Fibroblast of lung (primary cell): ENCODE measurements at regions not wholly inside any gene's neighbourhood (a gene's known extent, or its start where the extent isn't known, plus 50 kb on each side); places are given as distances from the start of the nearest gene placed in this dataset.

ENCODE experiments used
- DNase-seq, 2 donors: peaks; one replicate each; pipeline versions ENCODE4 v3.0.0 to v3.0.0-alpha.2; 2010; ENCODE audit warnings: low read depth in 2 of 2
- H2AFZ ChIP-seq: 2 replicates; pipeline ENCODE4 v1.5.1; 2012; ENCODE audit warnings: low read length, control low read depth, inconsistent platforms
- H3K27ac ChIP-seq: 2 replicates; pipeline ENCODE4 v1.5.1; 2011; ENCODE audit warnings: low read length, control low read depth; ENCODE audit not compliant: insufficient read depth
- H3K27me3 ChIP-seq: 2 replicates; pipeline ENCODE4 v1.5.1; 2011; ENCODE audit warnings: mild to moderate bottlenecking, low read length; ENCODE audit not compliant: control insufficient read depth, insufficient read depth
- H3K36me3 ChIP-seq: 2 replicates; pipeline ENCODE4 v1.5.1; 2011; ENCODE audit warnings: low read length; ENCODE audit not compliant: control insufficient read depth, insufficient read depth
- H3K4me1 ChIP-seq: 2 replicates; pipeline ENCODE4 v1.5.1; 2011; ENCODE audit warnings: low read length; ENCODE audit not compliant: control insufficient read depth, insufficient read depth; ENCODE audit errors: extremely low read depth
- H3K4me2 ChIP-seq: 2 replicates; pipeline ENCODE4 v1.5.1; 2011; ENCODE audit warnings: low read length, control low read depth; ENCODE audit not compliant: insufficient read depth; ENCODE audit errors: extremely low read depth
- H3K4me3 ChIP-seq, 4 experiments: fragments of 200-600 bp in 1 of 4; sonication (generic) in 1 of 4; replicated peaks in 1 of 4; 2 replicates each; pipeline ENCODE4 v1.5.1; 2011 to 2016; ENCODE audit warnings: low read length in 4 of 4, low read depth in 3 of 4, mild to moderate bottlenecking in 3 of 4, control low read depth in 2 of 4, inconsistent platforms in 1 of 4, mixed read lengths in 1 of 4; ENCODE audit not compliant: insufficient read depth in 1 of 4; ENCODE audit errors: control extremely low read depth in 1 of 4
- H3K79me2 ChIP-seq: 2 replicates; pipeline ENCODE4 v1.5.1; 2012; ENCODE audit warnings: mild to moderate bottlenecking, low read length, inconsistent platforms; ENCODE audit not compliant: control insufficient read depth, insufficient read depth
- H3K9ac ChIP-seq: 2 replicates; pipeline ENCODE4 v1.5.1; 2011; ENCODE audit warnings: mild to moderate bottlenecking, low read length, control low read depth; ENCODE audit not compliant: insufficient read depth
- H3K9me3 ChIP-seq: 2 replicates; pipeline ENCODE4 v1.5.1; 2012; ENCODE audit warnings: low read depth, low read length; ENCODE audit not compliant: control insufficient read depth, insufficient read depth
- H4K20me1 ChIP-seq: 2 replicates; pipeline ENCODE4 v1.5.1; 2011; ENCODE audit warnings: low read length; ENCODE audit not compliant: control insufficient read depth, insufficient read depth; ENCODE audit errors: extremely low read depth
- CTCF ChIP-seq, 2 donors: IDR thresholded peaks in 1 of 2; conservative IDR thresholded peaks in 1 of 2; 1 replicate in 1 of 2; 2 replicates in 1 of 2; pipeline ENCODE4 v1.5.1; 2011 to 2012; ENCODE audit warnings: low read length in 2 of 2, control low read depth in 1 of 2, inconsistent platforms in 1 of 2, low read depth in 1 of 2, mild to moderate bottlenecking in 1 of 2
- EZH2 ChIP-seq: IDR thresholded peaks from 2 replicates; pipeline ENCODE4 v1.5.1; 2012; ENCODE audit warnings: low read length, control low read depth, mild to moderate bottlenecking; ENCODE audit errors: missing control alignments

- Histone ChIP-seq H3K9me3 (no peaks in the 10 kb centered on the region), H3K4me1 (no peaks in the 10 kb centered on the region), H2AFZ (no peak overlapping the region), H3K79me2 (no peaks in the 10 kb centered on the region), H3K4me3 (no peak overlapping the region), H3K27ac (no peak overlapping the region), H3K36me3 (no peaks in the 10 kb centered on the region), H3K4me2 (no peak overlapping the region), H4K20me1 (no peaks in the 10 kb centered on the region), H3K27me3 (no peaks in the 10 kb centered on the region), H3K9ac (no peak overlapping the region)
- DNase-seq, result no peak
- no peak for TF ChIP-seq EZH2
- TF ChIP-seq CTCF (conservative IDR thresholded peaks at IDR 0.05 in 1 of 2, IDR thresholded peaks at IDR 0.05 in 1 of 2; ENCODE audit: low read depth in 1 of 2, low read length in 2 of 2), result no peak
Measured at GRCh38 chr10:65112573-65112972, 1591.4 kb downstream of the REEP3 start.

- Histone ChIP-seq H3K9ac (no peak overlapping the region), H4K20me1 (no peaks in the 10 kb centered on the region), H2AFZ (no peak overlapping the region), H3K4me1 (no peaks in the 10 kb centered on the region), H3K36me3 (no peaks in the 10 kb centered on the region), H3K4me3 (no peak overlapping the region), H3K4me2 (no peak overlapping the region), H3K79me2 (no peaks in the 10 kb centered on the region), H3K9me3 (no peaks in the 10 kb centered on the region), H3K27me3 (no peaks in the 10 kb centered on the region), H3K27ac (no peak overlapping the region)
- no peak for DNase-seq
- TF ChIP-seq EZH2, result no peak
- TF ChIP-seq CTCF (conservative IDR thresholded peaks at IDR 0.05 in 1 of 2, IDR thresholded peaks at IDR 0.05 in 1 of 2; ENCODE audit: low read depth in 1 of 2, low read length in 2 of 2), result no peak
Measured at GRCh38 chr10:65123120-65123519, 1601.9 kb downstream of the REEP3 start.

- H3K9me3 ChIP-seq, result no peaks in the 10 kb centered on the region
- H3K4me1 ChIP-seq, result no peaks in the 10 kb centered on the region
- no peaks in the 10 kb centered on the region for H3K36me3 ChIP-seq
- H3K27me3 ChIP-seq, result no peaks in the 10 kb centered on the region
- no peak for TF ChIP-seq EZH2
- no peak for TF ChIP-seq CTCF (conservative IDR thresholded peaks at IDR 0.05 in 1 of 2, IDR thresholded peaks at IDR 0.05 in 1 of 2; ENCODE audit: low read depth in 1 of 2, low read length in 2 of 2)
- no peak overlapping the region for H3K4me2 ChIP-seq
- H3K79me2 ChIP-seq, result no peaks in the 10 kb centered on the region
- H3K27ac ChIP-seq, result no peak overlapping the region
- no peak overlapping the region for H3K4me3 ChIP-seq
- DNase-seq, result no peak
- no peak overlapping the region for H2AFZ ChIP-seq
- no peak overlapping the region for H3K9ac ChIP-seq
- no peaks in the 10 kb centered on the region for H4K20me1 ChIP-seq
Measured at GRCh38 chr10:65125212-65125611, 1604.0 kb downstream of the REEP3 start.
